Kidney epithelial cell (primary cell): ENCODE measurements at regions not wholly inside any gene's neighbourhood (a gene's known extent, or its start where the extent isn't known, plus 50 kb on each side); places are given as distances from the start of the nearest gene placed in this dataset.

ENCODE experiments used
- DNase-seq: peaks from one replicate; pipeline ENCODE4 v3.0.0-alpha.2; 2010; ENCODE audit warnings: low read depth
- H3K27me3 ChIP-seq: 2 replicates; pipeline ENCODE4 v1.6.0; 2011; ENCODE audit warnings: low read length; ENCODE audit not compliant: control insufficient read depth, insufficient read depth
- H3K36me3 ChIP-seq: 2 replicates; pipeline ENCODE4 v1.5.1; 2011; ENCODE audit warnings: low read length; ENCODE audit not compliant: control insufficient read depth, insufficient read depth
- H3K4me3 ChIP-seq: 2 replicates; pipeline ENCODE4 v1.5.1; 2011; ENCODE audit warnings: low read depth, mild to moderate bottlenecking, control low read depth, low read length
- CTCF ChIP-seq: IDR thresholded peaks from 2 replicates; pipeline ENCODE4 v1.5.1; 2011; ENCODE audit warnings: mild to moderate bottlenecking, moderate library complexity, low read length, control low read depth, inconsistent platforms; ENCODE audit not compliant: insufficient read depth, poor library complexity, severe bottlenecking

GRCh38 chr2:128643221-128644065 lies 324.8 kb upstream of the HS6ST1 start:
- Histone ChIP-seq H3K36me3 (no peaks in the 10 kb centered on the region), H3K4me3 (no peak overlapping the region), H3K27me3 (no peaks in the 10 kb centered on the region)
- DNase-seq: no peak
- no peak for TF ChIP-seq CTCF

GRCh38 chr2:128644156-128644555 lies 325.5 kb upstream of the HS6ST1 start:
- H3K36me3 ChIP-seq: no peaks in the 10 kb centered on the region
- TF ChIP-seq CTCF: no peak
- H3K27me3 ChIP-seq: no peaks in the 10 kb centered on the region
- H3K4me3 ChIP-seq: no peak overlapping the region
- DNase-seq: no peak

- TF ChIP-seq CTCF: no peak
- Histone ChIP-seq H3K4me3 (no peak overlapping the region), H3K36me3 (no peaks in the 10 kb centered on the region), H3K27me3 (no peaks in the 10 kb centered on the region)
- no peak for DNase-seq
Measured at GRCh38 chr2:128644718-128645256, 326.1 kb upstream of the HS6ST1 start.

GRCh38 chr2:128645631-128646030 lies 327.0 kb upstream of the HS6ST1 start:
- DNase-seq: no peak
- Histone ChIP-seq H3K36me3 (no peaks in the 10 kb centered on the region), H3K4me3 (no peak overlapping the region), H3K27me3 (no peaks in the 10 kb centered on the region)
- TF ChIP-seq CTCF: no peak

- no peaks in the 10 kb centered on the region for H3K27me3 ChIP-seq
- no peak for TF ChIP-seq CTCF
- H3K4me3 ChIP-seq: no peak overlapping the region
- no peak for DNase-seq
- H3K36me3 ChIP-seq: no peaks in the 10 kb centered on the region
Measured at GRCh38 chr2:128646091-128646490, 327.4 kb upstream of the HS6ST1 start.
